ENCODE measurements at regions not wholly inside any gene's neighbourhood (a gene's known extent, or its start where the extent isn't known, plus 50 kb on each side); places are given as distances from the start of the nearest gene placed in this dataset.
A peak's percentile ranks its signal among the peaks of the same experiment; 100 is the strongest.

DNA sequence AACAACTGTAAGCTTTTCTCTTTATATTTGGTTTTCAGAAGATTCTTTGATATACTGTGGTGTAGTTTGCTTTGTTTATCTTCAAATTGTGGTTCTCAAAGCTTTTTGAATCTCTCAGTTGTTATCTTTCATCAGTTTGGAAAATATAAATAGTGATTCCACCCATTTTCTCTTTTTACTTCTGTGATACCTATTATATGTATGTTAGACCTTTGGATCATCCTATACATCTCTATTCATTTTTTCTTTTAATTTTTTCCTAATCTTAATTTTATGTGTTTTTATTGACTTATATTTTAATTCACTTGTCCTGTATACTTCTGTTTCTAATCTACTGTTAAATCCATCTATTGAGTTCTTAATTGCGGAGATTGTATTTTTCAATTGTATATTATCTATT is 160.7 kb upstream of the COL8A1 start:
- DNase-seq (ENCODE audit: low read depth) = no peak
- TF ChIP-seq, protein P1, sequence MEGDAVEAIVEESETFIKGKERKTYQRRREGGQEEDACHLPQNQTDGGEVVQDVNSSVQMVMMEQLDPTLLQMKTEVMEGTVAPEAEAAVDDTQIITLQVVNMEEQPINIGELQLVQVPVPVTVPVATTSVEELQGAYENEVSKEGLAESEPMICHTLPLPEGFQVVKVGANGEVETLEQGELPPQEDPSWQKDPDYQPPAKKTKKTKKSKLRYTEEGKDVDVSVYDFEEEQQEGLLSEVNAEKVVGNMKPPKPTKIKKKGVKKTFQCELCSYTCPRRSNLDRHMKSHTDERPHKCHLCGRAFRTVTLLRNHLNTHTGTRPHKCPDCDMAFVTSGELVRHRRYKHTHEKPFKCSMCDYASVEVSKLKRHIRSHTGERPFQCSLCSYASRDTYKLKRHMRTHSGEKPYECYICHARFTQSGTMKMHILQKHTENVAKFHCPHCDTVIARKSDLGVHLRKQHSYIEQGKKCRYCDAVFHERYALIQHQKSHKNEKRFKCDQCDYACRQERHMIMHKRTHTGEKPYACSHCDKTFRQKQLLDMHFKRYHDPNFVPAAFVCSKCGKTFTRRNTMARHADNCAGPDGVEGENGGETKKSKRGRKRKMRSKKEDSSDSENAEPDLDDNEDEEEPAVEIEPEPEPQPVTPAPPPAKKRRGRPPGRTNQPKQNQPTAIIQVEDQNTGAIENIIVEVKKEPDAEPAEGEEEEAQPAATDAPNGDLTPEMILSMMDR (IDR thresholded peaks at IDR 0.05; ENCODE audit: insufficient read depth, low read depth, low read length) = no peak
- H3K4me3 ChIP-seq (ENCODE audit: low read depth, low read length) = no peak overlapping the region

DNA sequence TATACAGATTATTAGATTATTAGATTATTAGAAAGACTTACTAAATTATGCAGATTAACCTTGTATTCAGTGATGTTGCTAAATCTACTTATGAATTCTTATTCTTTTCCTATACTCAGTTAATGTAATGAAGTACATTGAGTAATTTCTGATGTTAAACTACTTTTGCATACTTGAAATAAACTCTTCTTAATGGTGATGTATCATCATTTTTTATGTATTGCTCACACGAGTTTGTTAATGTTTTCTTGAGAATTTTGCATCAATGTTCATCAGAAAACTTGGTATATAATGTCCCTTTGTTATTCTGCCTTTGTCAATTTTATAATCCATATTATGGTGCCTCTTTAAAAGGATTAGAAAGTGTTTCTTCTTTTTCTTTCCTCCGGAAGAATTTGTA is 163.2 kb upstream of the COL8A1 start:
- no peak overlapping the region for H3K4me3 ChIP-seq (ENCODE audit: low read depth, low read length)
- no peak for DNase-seq (ENCODE audit: low read depth)

DNA sequence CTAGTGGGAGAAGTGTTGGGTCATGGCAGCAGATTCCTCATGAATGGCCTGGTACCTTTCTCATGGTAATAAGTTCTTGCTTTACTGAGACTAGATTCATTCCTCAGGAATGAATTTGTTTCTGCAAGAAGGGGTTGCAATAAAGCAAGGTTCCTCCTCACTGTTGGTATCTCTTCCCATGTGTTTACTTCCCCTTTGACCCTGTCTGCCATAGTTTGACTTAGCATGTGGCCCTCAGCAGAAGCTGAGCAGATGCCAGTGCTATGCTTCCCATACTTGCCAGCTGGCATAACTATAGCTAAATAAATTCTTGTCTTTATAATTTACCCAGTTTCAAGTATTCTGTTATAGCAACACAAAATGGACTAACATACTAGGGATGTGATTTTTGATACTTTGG is 163.6 kb upstream of the COL8A1 start:
- no peak for DNase-seq (ENCODE audit: low read depth)
- TF ChIP-seq, protein P1 (IDR thresholded peaks at IDR 0.05; ENCODE audit: insufficient read depth, low read depth, low read length) = no peak
- no peak overlapping the region for H3K4me3 ChIP-seq (ENCODE audit: low read depth, low read length)

More for the DNA sequence above, 163.2 kb upstream of the COL8A1 start:
- TF ChIP-seq, protein P1 (IDR thresholded peaks at IDR 0.05; ENCODE audit: insufficient read depth, low read depth, low read length) = no peak

DNA sequence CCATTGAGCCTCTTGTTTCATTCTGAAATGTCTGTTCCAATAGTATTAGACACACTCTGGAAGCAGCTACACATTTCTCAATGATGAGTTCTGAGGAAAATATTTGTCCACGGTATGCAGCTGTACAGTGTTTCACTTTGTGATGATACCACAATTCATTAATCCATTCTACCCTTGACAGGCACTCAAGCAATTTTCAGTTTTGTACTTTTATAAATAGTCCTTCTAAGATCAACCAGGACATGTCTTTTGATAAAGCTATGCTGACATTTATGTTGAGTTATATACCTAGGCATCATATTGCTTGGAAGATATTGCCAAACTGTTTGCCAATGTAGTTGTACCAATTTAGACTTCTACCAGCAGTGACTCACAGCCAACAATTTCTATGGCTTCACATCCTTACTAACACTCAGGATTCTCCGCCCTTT is 165.1 kb upstream of the COL8A1 start:
- TF ChIP-seq, protein P1 (IDR thresholded peaks at IDR 0.05; ENCODE audit: insufficient read depth, low read depth, low read length) = no peak
- peak; percentile 8 for DNase-seq (ENCODE audit: low read depth)
- no peak overlapping the region for H3K4me3 ChIP-seq (ENCODE audit: low read depth, low read length)

DNA sequence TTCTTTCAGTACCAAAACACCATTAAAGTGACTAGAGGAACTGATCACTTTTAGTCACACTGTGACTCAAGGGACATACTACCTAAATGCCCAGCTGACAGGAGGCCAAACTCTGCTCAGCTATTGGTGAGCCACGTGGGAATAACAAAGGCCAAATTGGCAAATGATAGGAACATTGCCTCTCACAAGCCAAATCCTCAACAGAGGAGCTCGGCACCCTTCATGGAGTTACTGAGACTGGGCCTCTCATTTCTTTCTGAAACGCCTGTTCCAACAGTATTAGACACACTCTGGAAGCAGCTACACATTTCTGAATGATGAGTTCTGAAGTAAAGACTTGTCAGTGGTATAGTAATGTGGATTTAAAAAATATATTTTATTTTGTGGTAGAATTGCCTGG is 166.0 kb upstream of the COL8A1 start:
- TF ChIP-seq, protein P1 (IDR thresholded peaks at IDR 0.05; ENCODE audit: insufficient read depth, low read depth, low read length) = no peak
- no peak for DNase-seq (ENCODE audit: low read depth)
- H3K4me3 ChIP-seq (ENCODE audit: low read depth, low read length) = no peak overlapping the region

DNA sequence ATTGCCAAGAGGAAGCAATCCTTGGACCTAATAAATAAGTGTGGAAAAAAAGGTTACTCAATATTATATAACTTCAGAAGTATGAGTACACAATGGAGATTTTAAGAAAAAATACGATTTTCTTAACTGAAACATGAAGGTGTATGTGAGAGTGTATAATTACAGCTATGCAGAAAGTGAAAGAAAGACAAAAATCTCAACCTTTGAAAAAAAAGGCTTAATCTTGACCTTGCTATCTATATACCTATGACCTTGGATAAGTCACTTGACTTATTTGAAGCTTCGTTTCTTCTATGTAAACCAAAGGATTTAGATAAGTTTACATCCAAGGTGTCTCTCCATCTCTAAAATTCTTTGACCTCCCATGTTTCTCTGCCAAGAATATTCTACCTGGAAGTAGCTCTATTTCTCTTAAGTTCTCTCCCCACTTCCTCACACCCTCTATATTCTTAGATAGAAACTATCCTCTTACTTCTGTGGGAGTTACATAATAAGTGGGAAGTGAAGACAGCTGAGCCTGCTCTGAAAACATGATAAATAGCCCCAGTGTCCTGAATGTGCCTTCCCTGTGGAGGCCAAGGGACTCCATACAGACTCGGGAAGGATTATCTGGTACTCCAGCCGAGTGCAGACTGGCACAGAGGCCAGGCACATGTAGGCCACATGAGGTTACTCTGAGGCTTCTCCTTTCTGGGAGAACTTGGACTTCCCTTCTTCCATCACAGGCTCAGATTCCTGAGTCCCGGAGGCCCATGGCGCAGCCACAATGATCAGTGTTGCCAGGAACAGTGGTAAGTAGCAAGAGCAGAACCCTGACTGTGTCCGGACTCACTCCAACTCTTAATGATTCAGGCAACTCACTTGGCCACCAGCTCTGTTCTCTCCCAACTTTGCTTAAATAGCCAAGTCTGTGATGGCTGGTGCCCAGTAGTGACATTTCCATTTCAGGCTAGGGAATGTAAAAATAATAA is 166.8 kb upstream of the COL8A1 start:
- TF ChIP-seq, protein P1 (IDR thresholded peaks at IDR 0.05; ENCODE audit: insufficient read depth, low read depth, low read length) = no peak

More for the DNA sequence above, 166.8 kb upstream of the COL8A1 start:
- no peak for DNase-seq (ENCODE audit: low read depth)
- H3K4me3 ChIP-seq (ENCODE audit: low read depth, low read length) = no peak overlapping the region
